GM06990 (cell line): ENCODE measurements at regions not wholly inside any gene's neighbourhood (a gene's known extent, or its start where the extent isn't known, plus 50 kb on each side); places are given as distances from the start of the nearest gene placed in this dataset.

Experiments
- DNase-seq: peaks from one replicate; pipeline ENCODE4 v3.0.0-alpha.2; 2011; ENCODE audit not compliant: insufficient read length; ENCODE audit errors: extremely low read depth
- H3K27me3 ChIP-seq: replicated peaks from 2 replicates; pipeline ENCODE4 v1.6.0; 2011; ENCODE audit warnings: low read length; ENCODE audit not compliant: control insufficient read depth, insufficient read depth
- H3K36me3 ChIP-seq: 2 replicates; pipeline ENCODE4 v1.5.1; 2011; ENCODE audit warnings: low read length; ENCODE audit not compliant: control insufficient read depth, insufficient read depth
- H3K4me3 ChIP-seq: replicated peaks from 2 replicates; pipeline ENCODE4 v1.5.1; 2011; ENCODE audit warnings: low read depth, mild to moderate bottlenecking, control low read depth, low read length
- TF ChIP-seq, protein P1 (sequence below): IDR thresholded peaks from 2 replicates; pipeline ENCODE4 v1.5.1; 2011; ENCODE audit warnings: low read length, control low read depth, mild to moderate bottlenecking, inconsistent platforms; ENCODE audit not compliant: insufficient read depth, poor library complexity, severe bottlenecking

DNA sequence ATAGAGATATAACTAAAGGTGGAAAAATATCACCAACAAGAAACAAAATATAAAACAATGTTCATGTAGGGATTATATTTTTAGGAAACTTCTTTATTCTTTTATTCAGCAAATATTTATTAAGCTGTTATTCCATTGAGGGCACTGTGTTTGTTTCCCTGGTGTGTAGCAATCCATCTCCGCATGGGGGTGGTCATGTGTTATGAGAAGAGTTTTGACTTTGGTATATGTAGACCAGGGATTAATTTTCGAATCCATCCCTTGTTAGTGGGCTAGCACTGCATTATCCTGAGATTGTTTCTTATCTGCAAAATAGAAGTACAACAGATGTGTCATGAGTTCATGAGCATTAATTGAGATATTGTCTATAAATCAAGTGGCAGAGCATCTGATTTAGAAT is 190.2 kb upstream of the LRRC7 start:
- no peak for DNase-seq
- TF ChIP-seq, protein P1, sequence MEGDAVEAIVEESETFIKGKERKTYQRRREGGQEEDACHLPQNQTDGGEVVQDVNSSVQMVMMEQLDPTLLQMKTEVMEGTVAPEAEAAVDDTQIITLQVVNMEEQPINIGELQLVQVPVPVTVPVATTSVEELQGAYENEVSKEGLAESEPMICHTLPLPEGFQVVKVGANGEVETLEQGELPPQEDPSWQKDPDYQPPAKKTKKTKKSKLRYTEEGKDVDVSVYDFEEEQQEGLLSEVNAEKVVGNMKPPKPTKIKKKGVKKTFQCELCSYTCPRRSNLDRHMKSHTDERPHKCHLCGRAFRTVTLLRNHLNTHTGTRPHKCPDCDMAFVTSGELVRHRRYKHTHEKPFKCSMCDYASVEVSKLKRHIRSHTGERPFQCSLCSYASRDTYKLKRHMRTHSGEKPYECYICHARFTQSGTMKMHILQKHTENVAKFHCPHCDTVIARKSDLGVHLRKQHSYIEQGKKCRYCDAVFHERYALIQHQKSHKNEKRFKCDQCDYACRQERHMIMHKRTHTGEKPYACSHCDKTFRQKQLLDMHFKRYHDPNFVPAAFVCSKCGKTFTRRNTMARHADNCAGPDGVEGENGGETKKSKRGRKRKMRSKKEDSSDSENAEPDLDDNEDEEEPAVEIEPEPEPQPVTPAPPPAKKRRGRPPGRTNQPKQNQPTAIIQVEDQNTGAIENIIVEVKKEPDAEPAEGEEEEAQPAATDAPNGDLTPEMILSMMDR: no peak
- H3K27me3 ChIP-seq: no peaks in the 10 kb centered on the region
- no peak overlapping the region for H3K4me3 ChIP-seq
- H3K36me3 ChIP-seq: no peaks in the 10 kb centered on the region

DNA sequence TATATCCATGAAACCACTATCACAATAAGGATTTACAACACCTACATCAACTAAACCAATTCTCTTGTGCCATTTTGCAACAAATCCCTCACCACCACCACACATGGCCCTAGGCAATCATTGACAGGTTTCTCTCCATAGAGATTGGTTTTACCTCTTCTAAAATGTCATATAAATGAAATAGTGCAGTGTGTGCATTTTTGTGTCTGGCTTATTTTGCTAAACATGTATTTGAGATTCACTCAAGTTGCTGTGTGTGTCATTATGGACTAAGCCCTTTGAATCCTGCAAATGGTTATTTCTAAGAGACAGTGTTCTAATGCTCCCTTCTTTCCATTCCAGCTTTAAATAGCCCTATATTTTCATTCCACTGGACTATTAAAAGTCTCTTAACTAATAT is 179.7 kb upstream of the LRRC7 start:
- H3K27me3 ChIP-seq: no peaks in the 10 kb centered on the region
- no peaks in the 10 kb centered on the region for H3K36me3 ChIP-seq
- TF ChIP-seq, protein P1: no peak
- DNase-seq: no peak
- H3K4me3 ChIP-seq: no peak overlapping the region

DNA sequence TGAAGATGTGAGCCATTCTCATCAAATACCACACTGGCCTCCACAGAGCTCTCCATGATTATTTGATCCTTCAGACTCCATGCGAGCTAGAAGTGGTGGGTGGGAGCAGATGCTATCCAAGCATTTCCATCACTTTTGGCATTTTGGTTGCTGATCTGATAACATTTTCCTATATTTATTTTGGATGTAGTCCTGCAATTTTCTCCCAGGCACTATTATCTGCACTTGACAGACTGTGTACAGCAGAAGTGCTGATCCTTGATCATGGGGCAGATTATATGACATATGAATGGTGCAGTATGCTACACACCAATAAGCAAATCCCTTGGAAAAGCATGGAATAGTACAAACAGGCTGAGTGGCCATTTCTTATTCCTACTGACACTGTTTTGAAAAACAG is 167.6 kb upstream of the LRRC7 start:
- TF ChIP-seq, protein P1: no peak
- no peaks in the 10 kb centered on the region for H3K27me3 ChIP-seq
- H3K4me3 ChIP-seq: no peak overlapping the region
- no peaks in the 10 kb centered on the region for H3K36me3 ChIP-seq
- no peak for DNase-seq

DNA sequence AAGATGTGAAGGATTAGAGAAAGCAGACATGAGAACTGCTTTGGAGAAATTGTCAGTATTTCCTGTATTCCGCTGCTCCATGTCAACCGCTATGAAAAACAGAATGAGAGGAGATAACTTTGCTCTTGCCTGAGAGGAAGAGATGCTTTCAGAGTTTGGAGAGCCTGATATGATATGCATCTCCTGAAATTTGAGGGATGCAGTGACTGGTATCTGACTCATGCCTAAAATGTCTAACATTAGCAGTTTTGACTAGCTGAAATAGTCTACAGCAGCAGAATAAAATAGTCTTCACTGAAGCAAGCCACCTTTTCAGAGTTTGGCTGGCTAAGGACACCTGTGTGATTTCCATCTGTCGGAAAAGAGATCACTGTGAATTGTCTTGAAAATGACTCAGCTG is 165.8 kb upstream of the LRRC7 start:
- DNase-seq: no peak
- Histone ChIP-seq H3K36me3 (no peaks in the 10 kb centered on the region), H3K27me3 (no peaks in the 10 kb centered on the region), H3K4me3 (no peak overlapping the region)
- TF ChIP-seq, protein P1: no peak

DNA sequence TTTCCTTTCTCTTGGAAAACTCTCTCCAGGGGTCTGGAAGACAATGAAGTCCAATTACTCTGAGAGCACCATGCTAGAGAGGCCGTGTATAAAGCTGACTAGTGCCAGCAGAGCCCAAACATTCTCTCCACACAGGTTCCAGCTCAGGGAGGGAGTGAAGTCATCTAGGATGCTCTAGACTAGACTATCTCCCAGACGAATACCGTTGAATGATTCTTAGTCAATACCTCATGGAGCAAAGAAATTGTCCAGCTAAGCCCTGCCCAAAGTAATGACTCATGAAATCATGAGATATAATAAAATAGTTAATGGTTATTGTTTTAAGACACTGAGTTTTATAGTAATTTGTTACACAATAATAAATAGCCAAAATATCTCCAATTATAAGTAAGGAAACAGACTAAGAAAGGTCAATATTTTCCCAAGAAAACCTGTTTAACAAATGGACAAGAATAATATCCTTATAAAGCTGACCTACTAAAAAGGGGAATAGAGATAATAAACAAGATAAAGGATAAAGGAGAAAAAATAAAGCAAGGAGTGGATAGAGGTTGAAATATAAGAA is 163.9 kb upstream of the LRRC7 start:
- no peaks in the 10 kb centered on the region for H3K36me3 ChIP-seq
- TF ChIP-seq, protein P1: no peak
- no peak for DNase-seq

DNA sequence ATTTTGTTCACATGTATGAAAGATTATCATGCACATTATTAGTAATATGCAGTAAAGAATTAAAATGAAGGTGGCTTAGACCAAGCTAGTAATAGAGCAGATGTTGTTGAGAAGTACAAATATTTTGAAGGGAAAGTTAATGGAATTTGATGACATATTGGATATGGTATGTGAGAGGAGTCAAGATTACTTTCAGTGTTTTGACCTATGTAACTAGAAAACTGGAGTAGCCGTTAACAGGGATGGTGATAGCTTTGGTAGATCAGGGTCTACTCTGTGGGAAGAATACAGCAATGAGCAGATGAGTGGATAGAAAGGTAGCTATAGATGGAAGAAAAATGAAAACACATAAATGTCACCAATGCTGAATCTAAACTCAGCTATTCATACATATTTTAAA is 163.2 kb upstream of the LRRC7 start:
- no peak for DNase-seq
- Histone ChIP-seq H3K36me3 (no peaks in the 10 kb centered on the region), H3K4me3 (no peak overlapping the region), H3K27me3 (no peaks in the 10 kb centered on the region)
- TF ChIP-seq, protein P1: no peak

More for the DNA sequence above, 163.9 kb upstream of the LRRC7 start:
- Histone ChIP-seq H3K27me3 (no peaks in the 10 kb centered on the region), H3K4me3 (no peak overlapping the region)
